Tibial artery (tissue), 4 donors: ENCODE measurements at regions not wholly inside any gene's neighbourhood (a gene's known extent, or its start where the extent isn't known, plus 50 kb on each side); places are given as distances from the start of the nearest gene placed in this dataset.
A peak's percentile ranks its signal among the peaks of the same experiment; 100 is the strongest.
"Not testable (repeated sequence)": the region's sequence is repeated elsewhere in the genome, so short reads cannot be mapped to it uniquely, and the experiment has no call there.

Experiments
- DNase-seq, 2 donors: peaks; one replicate each; pipeline ENCODE4 v3.0.0-alpha.2; 2019
- H3K27ac ChIP-seq, 2 donors: fragments of 200-600 bp; sonication (generic) in 1 of 2; 1 replicate in 1 of 2; 2 replicates in 1 of 2; pipeline ENCODE4 v1.5.1; 2018 to 2019; ENCODE audit warnings: mild to moderate bottlenecking in 1 of 2
- H3K27me3 ChIP-seq, 2 donors: fragments of 200-600 bp; sonication (generic) in 1 of 2; one replicate each; pipeline versions ENCODE4 v1.5.1 to v1.6.0; 2016 to 2019
- H3K36me3 ChIP-seq, 3 donors: fragments of 200-600 bp; sonication (generic) in 2 of 3; one replicate each; pipeline ENCODE4 v1.5.1; 2016 to 2019; ENCODE audit warnings: mild to moderate bottlenecking in 2 of 3
- H3K4me1 ChIP-seq, 4 donors: fragments of 200-600 bp; sonication (generic) in 2 of 4; 1 replicate in 3 of 4; 2 replicates in 1 of 4; pipeline ENCODE4 v1.5.1; 2016 to 2019
- H3K4me3 ChIP-seq, 2 donors: fragments of 200-600 bp; sonication (generic) in 1 of 2; 1 replicate in 1 of 2; 2 replicates in 1 of 2; pipeline ENCODE4 v1.5.1; 2018 to 2019; ENCODE audit warnings: mild to moderate bottlenecking in 2 of 2
- H3K9me3 ChIP-seq, 3 donors: fragments of 200-600 bp; sonication (generic) in 1 of 3; one replicate each; pipeline ENCODE4 v1.5.1; 2016 to 2019
- intact Hi-C: fragments of 100-400 bp; cut with DNase I; formaldehyde crosslinking; loops from one replicate; pipeline ENCODE4 v1.15.0; 2023; ENCODE audit warnings: low total_unique reads
- TF ChIP-seq, protein P1 (sequence below), 2 experiments: fragments of 200-600 bp in 1 of 2; fragments of 450-650 bp in 1 of 2; IDR thresholded peaks; one replicate each; pipeline ENCODE4 v1.5.1; 2017 to 2019; ENCODE audit warnings: antibody characterized with exemption in 2 of 2, mild to moderate bottlenecking in 1 of 2, moderate library complexity in 1 of 2

- no peaks in the 10 kb centered on the region for H3K9me3 ChIP-seq
- H3K36me3 ChIP-seq = no peaks in the 10 kb centered on the region
- TF ChIP-seq, protein P1, sequence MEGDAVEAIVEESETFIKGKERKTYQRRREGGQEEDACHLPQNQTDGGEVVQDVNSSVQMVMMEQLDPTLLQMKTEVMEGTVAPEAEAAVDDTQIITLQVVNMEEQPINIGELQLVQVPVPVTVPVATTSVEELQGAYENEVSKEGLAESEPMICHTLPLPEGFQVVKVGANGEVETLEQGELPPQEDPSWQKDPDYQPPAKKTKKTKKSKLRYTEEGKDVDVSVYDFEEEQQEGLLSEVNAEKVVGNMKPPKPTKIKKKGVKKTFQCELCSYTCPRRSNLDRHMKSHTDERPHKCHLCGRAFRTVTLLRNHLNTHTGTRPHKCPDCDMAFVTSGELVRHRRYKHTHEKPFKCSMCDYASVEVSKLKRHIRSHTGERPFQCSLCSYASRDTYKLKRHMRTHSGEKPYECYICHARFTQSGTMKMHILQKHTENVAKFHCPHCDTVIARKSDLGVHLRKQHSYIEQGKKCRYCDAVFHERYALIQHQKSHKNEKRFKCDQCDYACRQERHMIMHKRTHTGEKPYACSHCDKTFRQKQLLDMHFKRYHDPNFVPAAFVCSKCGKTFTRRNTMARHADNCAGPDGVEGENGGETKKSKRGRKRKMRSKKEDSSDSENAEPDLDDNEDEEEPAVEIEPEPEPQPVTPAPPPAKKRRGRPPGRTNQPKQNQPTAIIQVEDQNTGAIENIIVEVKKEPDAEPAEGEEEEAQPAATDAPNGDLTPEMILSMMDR (IDR thresholded peaks at IDR 0.05) = no peak
- H3K4me1 ChIP-seq = peaks cover 0 to 5% (median 0%) of the 10 kb centered on the region in 4 donors
- no peak overlapping the region for H3K4me3 ChIP-seq
- H3K27ac ChIP-seq = no peak overlapping the region
- intact Hi-C loops = no loop called here
- peaks cover 0 to 4% of the 10 kb centered on the region in 2 donors for H3K27me3 ChIP-seq
- no peak for DNase-seq
Measured at GRCh38 chr5:154652746-154653417, 102.3 kb upstream of the LARP1 start.

- H3K4me1 ChIP-seq = peaks cover 0 to 16% (median 6%) of the 10 kb centered on the region in 4 donors
- H3K36me3 ChIP-seq, H3K27me3 ChIP-seq, H3K9me3 ChIP-seq, H3K27ac ChIP-seq, DNase-seq, H3K4me3 ChIP-seq, intact Hi-C loops: not testable (repeated sequence)
Measured at GRCh38 chr5:154651795-154652194, 103.4 kb upstream of the LARP1 start.

DNA sequence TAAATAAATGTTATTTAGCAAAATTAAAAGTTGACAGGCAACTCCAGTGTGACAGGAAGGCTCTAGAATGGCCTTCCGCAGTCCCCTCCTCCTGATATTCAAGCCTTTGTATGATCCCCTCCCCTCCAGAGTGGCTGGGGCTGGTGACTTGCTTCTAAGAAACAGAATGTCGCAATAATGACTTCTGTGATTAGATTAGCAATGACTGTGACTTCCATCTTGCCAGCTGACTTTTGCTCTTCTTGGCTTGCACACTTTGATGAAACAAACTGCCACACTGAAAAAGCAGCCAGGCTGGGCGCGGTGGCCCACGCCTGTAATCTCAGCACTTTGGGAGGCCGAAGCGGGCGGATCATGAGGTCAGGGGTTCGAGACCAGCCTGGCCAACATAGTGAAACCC lies 106.5 kb upstream of the LARP1 start:
- TF ChIP-seq, protein P1 (IDR thresholded peaks at IDR 0.05) = no peak
- no peaks in the 10 kb centered on the region for H3K36me3 ChIP-seq
- H3K4me3 ChIP-seq = no peak overlapping the region
- H3K9me3 ChIP-seq = no peaks in the 10 kb centered on the region
- no peak for DNase-seq
- H3K4me1 ChIP-seq = peaks cover 0 to 13% (median 7%) of the 10 kb centered on the region in 4 donors
- H3K27me3 ChIP-seq = peaks cover 0 to 4% of the 10 kb centered on the region in 2 donors
- intact Hi-C loops = loop anchor here (2.0 kb wide), 1 partner anchor 164 kb away; no protein-coding TSS in a partner anchor
- no peak overlapping the region for H3K27ac ChIP-seq

DNA sequence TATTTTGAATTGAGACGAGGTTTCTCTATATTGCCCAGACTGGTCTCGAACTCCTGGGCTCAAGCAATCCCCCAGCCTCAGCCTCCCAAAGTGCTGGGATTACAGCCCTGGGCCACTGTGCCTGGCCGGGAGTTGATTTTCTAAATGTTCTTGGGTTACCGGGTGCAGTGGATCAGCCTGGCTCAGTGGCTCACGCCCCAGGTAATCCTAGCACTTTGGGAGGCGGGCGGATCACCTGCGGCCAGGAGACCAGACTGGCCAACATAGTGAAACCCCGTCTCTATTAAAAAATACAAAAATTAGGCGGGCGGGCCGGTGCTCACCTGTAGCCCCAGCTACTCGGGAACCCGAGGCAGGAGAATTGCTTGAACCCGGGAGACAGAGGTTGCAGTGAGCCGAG lies 106.9 kb upstream of the LARP1 start:
- Histone ChIP-seq H3K4me3 (no peak overlapping the region), H3K4me1 (peaks cover 0 to 13% (median 7%) of the 10 kb centered on the region in 4 donors), H3K9me3 (no peaks in the 10 kb centered on the region), H3K36me3 (no peaks in the 10 kb centered on the region), H3K27me3 (peaks cover 0 to 4% of the 10 kb centered on the region in 2 donors), H3K27ac (no peak overlapping the region)
- TF ChIP-seq, protein P1 (IDR thresholded peaks at IDR 0.05) = no peak
- intact Hi-C loops = loop anchor here (2.0 kb wide), 1 partner anchor 165 kb away; no protein-coding TSS in a partner anchor
- no peak for DNase-seq

DNA sequence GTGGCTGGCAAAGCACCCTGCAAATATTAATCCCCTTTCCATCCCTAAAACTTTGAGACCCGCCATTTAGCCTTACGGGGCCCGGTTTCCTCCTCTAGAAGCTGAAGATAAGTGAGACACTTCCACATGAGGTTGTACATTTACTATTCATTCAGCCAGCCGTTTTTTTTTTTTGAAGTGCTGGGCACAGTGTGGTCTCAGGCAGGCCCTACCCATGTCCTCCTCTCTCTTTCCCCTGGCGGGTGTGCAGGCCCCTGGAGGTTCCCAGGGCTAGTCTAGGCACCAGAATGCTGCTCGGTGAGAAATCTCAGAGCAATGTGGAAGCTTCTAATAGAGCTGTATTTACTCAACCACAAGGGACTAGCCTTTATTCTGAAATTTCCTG lies 107.4 kb upstream of the LARP1 start:
- TF ChIP-seq, protein P1 (IDR thresholded peaks at IDR 0.05) = no peak
- peak overlapping the region in 1 of 2 donors; percentile 45 for H3K4me3 ChIP-seq
- H3K27me3 ChIP-seq = peaks cover 0 to 4% of the 10 kb centered on the region in 2 donors
- H3K27ac ChIP-seq = no peak overlapping the region
- DNase-seq = no peak
- H3K36me3 ChIP-seq = no peaks in the 10 kb centered on the region
- intact Hi-C loops = loop anchor here (2.0 kb wide), 1 partner anchor 165 kb away; no protein-coding TSS in a partner anchor
- no peaks in the 10 kb centered on the region for H3K9me3 ChIP-seq
- peaks cover 0 to 13% (median 7%) of the 10 kb centered on the region in 4 donors for H3K4me1 ChIP-seq

- no peak overlapping the region for H3K27ac ChIP-seq
- intact Hi-C loops = no loop called here
Measured at GRCh38 chr5:154647114-154647760, 107.9 kb upstream of the LARP1 start.

More at GRCh38 chr5:154647114-154647760, 107.9 kb upstream of the LARP1 start:
- Histone ChIP-seq H3K4me1 (peaks cover 0 to 13% (median 7%) of the 10 kb centered on the region in 4 donors), H3K9me3 (no peaks in the 10 kb centered on the region), H3K27me3 (peaks cover 0 to 4% of the 10 kb centered on the region in 2 donors), H3K4me3 (peak overlapping the region; percentile 29 to 45), H3K36me3 (no peaks in the 10 kb centered on the region)
- TF ChIP-seq, protein P1 (IDR thresholded peaks at IDR 0.05) = no peak
- DNase-seq = peak in 1 of 2 donors; percentile 42
